Central memory CD8-positive, alpha-beta T cell (primary cell): ENCODE measurements at regions not wholly inside any gene's neighbourhood (a gene's known extent, or its start where the extent isn't known, plus 50 kb on each side); places are given as distances from the start of the nearest gene placed in this dataset.

Source experiments
- ATAC-seq: fragments of 150-1000 bp; cut with Tn5 transposase; replicated peaks from 2 replicates; pipeline ENCODE4 v1.10.0; 2022; ENCODE audit warnings: mild to moderate bottlenecking, moderate FRiP score, moderate number of reproducible peaks; ENCODE audit not compliant: poor library complexity, severe bottlenecking; ENCODE audit errors: extremely low read depth
- DNase-seq, 2 donors: peaks; one replicate each; pipeline ENCODE4 v3.0.0; 2021; ENCODE audit warnings: low spot score in 2 of 2
- H3K27ac Mint-ChIP-seq: one replicate; pipeline ENCODE4 v1.8.0; 2022; ENCODE audit warnings: low read depth, mild to moderate bottlenecking, moderate library complexity, mixed read lengths
- H3K27me3 Mint-ChIP-seq: one replicate; pipeline ENCODE4 v1.8.0; 2022; ENCODE audit warnings: mixed read lengths
- H3K36me3 Mint-ChIP-seq: one replicate; pipeline ENCODE4 v1.8.0; 2022; ENCODE audit warnings: mild to moderate bottlenecking, moderate library complexity, mixed read lengths; ENCODE audit not compliant: insufficient read depth
- H3K4me1 Mint-ChIP-seq: one replicate; pipeline ENCODE4 v1.8.0; 2022; ENCODE audit warnings: mixed read lengths
- H3K4me3 Mint-ChIP-seq: one replicate; pipeline ENCODE4 v1.8.0; 2022; ENCODE audit warnings: mild to moderate bottlenecking, moderate library complexity, mixed read lengths
- H3K9me3 Mint-ChIP-seq: one replicate; pipeline ENCODE4 v1.8.0; 2022; ENCODE audit warnings: mixed read lengths

GRCh38 chr20:2203436-2203835 lies 92.4 kb upstream of the TGM3 start:
- DNase-seq = no peak
- Mint-ChIP-seq H3K27ac (no peak overlapping the region), H3K9me3 (no peaks in the 10 kb centered on the region), H3K4me3 (no peak overlapping the region), H3K36me3 (no peaks in the 10 kb centered on the region), H3K27me3 (peaks cover 43% of the 10 kb centered on the region), H3K4me1 (no peaks in the 10 kb centered on the region)
- ATAC-seq = no peak

GRCh38 chr20:2204021-2204420 lies 91.8 kb upstream of the TGM3 start:
- Mint-ChIP-seq H3K27me3 (peaks cover 43% of the 10 kb centered on the region), H3K9me3 (no peaks in the 10 kb centered on the region), H3K4me3 (no peak overlapping the region), H3K4me1 (no peaks in the 10 kb centered on the region), H3K36me3 (no peaks in the 10 kb centered on the region), H3K27ac (no peak overlapping the region)
- ATAC-seq = no peak
- no peak for DNase-seq

GRCh38 chr20:2206957-2207769 lies 88.6 kb upstream of the TGM3 start:
- H3K27me3 Mint-ChIP-seq = peaks cover 57% of the 10 kb centered on the region
- H3K36me3 Mint-ChIP-seq = no peaks in the 10 kb centered on the region
- DNase-seq = peak in 1 of 2 donors; percentile 11
- no peaks in the 10 kb centered on the region for H3K4me1 Mint-ChIP-seq
- peak overlapping the region; percentile 74 for H3K4me3 Mint-ChIP-seq
- H3K9me3 Mint-ChIP-seq = no peaks in the 10 kb centered on the region
- no peak overlapping the region for H3K27ac Mint-ChIP-seq
- ATAC-seq = peak; percentile 43

- Mint-ChIP-seq H3K27me3 (peaks cover 63% of the 10 kb centered on the region), H3K36me3 (no peaks in the 10 kb centered on the region), H3K27ac (no peak overlapping the region), H3K4me1 (no peaks in the 10 kb centered on the region), H3K9me3 (no peaks in the 10 kb centered on the region), H3K4me3 (peak overlapping the region; percentile 74)
- DNase-seq (no peak), ATAC-seq (no peak)
Observed at GRCh38 chr20:2207770-2208097, 88.1 kb upstream of the TGM3 start.

GRCh38 chr20:2208897-2209296 lies 86.9 kb upstream of the TGM3 start:
- DNase-seq (no peak), ATAC-seq (no peak)
- no peaks in the 10 kb centered on the region for H3K4me1 Mint-ChIP-seq
- peaks cover 74% of the 10 kb centered on the region for H3K27me3 Mint-ChIP-seq
- H3K27ac Mint-ChIP-seq = no peak overlapping the region
- H3K36me3 Mint-ChIP-seq = no peaks in the 10 kb centered on the region
- no peaks in the 10 kb centered on the region for H3K9me3 Mint-ChIP-seq
- H3K4me3 Mint-ChIP-seq = no peak overlapping the region

- DNase-seq (no peak), ATAC-seq (no peak)
- no peaks in the 10 kb centered on the region for H3K9me3 Mint-ChIP-seq
- H3K27me3 Mint-ChIP-seq = peaks cover 72% of the 10 kb centered on the region
- no peak overlapping the region for H3K27ac Mint-ChIP-seq
- H3K36me3 Mint-ChIP-seq = no peaks in the 10 kb centered on the region
- no peaks in the 10 kb centered on the region for H3K4me1 Mint-ChIP-seq
- no peak overlapping the region for H3K4me3 Mint-ChIP-seq
Observed at GRCh38 chr20:2210646-2211552, 84.9 kb upstream of the TGM3 start.

GRCh38 chr20:2212456-2213015 lies 83.3 kb upstream of the TGM3 start:
- Mint-ChIP-seq H3K4me3 (no peak overlapping the region), H3K4me1 (no peaks in the 10 kb centered on the region)
- DNase-seq = no peak

GRCh38 chr20:2213401-2213800 lies 82.4 kb upstream of the TGM3 start:
- no peak for DNase-seq
- no peak overlapping the region for H3K4me3 Mint-ChIP-seq
- H3K36me3 Mint-ChIP-seq = no peaks in the 10 kb centered on the region
- H3K27me3 Mint-ChIP-seq = peaks cover 88% of the 10 kb centered on the region
- no peak for ATAC-seq
- no peaks in the 10 kb centered on the region for H3K4me1 Mint-ChIP-seq
- H3K9me3 Mint-ChIP-seq = no peaks in the 10 kb centered on the region
- H3K27ac Mint-ChIP-seq = no peak overlapping the region

More at GRCh38 chr20:2212456-2213015, 83.3 kb upstream of the TGM3 start:
- H3K27me3 Mint-ChIP-seq = peaks cover 82% of the 10 kb centered on the region
- H3K36me3 Mint-ChIP-seq = no peaks in the 10 kb centered on the region
- H3K9me3 Mint-ChIP-seq = no peaks in the 10 kb centered on the region
- H3K27ac Mint-ChIP-seq = no peak overlapping the region
- ATAC-seq = no peak

- DNase-seq (no peak), ATAC-seq (no peak)
- H3K4me3 Mint-ChIP-seq = no peak overlapping the region
- no peak overlapping the region for H3K27ac Mint-ChIP-seq
- no peaks in the 10 kb centered on the region for H3K36me3 Mint-ChIP-seq
- peaks cover 66% of the 10 kb centered on the region for H3K27me3 Mint-ChIP-seq
- peaks cover 7% of the 10 kb centered on the region for H3K9me3 Mint-ChIP-seq
- no peaks in the 10 kb centered on the region for H3K4me1 Mint-ChIP-seq
Observed at GRCh38 chr20:2217857-2218539, 77.8 kb upstream of the TGM3 start.

- ATAC-seq (no peak), DNase-seq (no peak)
- peaks cover 62% of the 10 kb centered on the region for H3K27me3 Mint-ChIP-seq
- H3K36me3 Mint-ChIP-seq = no peaks in the 10 kb centered on the region
- H3K4me1 Mint-ChIP-seq = no peaks in the 10 kb centered on the region
- peaks cover 7% of the 10 kb centered on the region for H3K9me3 Mint-ChIP-seq
- no peak overlapping the region for H3K27ac Mint-ChIP-seq
- H3K4me3 Mint-ChIP-seq = no peak overlapping the region
Observed at GRCh38 chr20:2219481-2220006, 76.3 kb upstream of the TGM3 start.

- Mint-ChIP-seq H3K27ac (no peak overlapping the region), H3K36me3 (no peaks in the 10 kb centered on the region), H3K4me1 (no peaks in the 10 kb centered on the region), H3K9me3 (peaks cover 7% of the 10 kb centered on the region), H3K27me3 (peaks cover 65% of the 10 kb centered on the region), H3K4me3 (no peak overlapping the region)
- no peak for ATAC-seq
- no peak for DNase-seq
Observed at GRCh38 chr20:2220298-2220697, 75.5 kb upstream of the TGM3 start.

GRCh38 chr20:2221921-2222320 lies 73.9 kb upstream of the TGM3 start:
- no peak overlapping the region for H3K4me3 Mint-ChIP-seq
- ATAC-seq (no peak), DNase-seq (no peak)
- peaks cover 56% of the 10 kb centered on the region for H3K27me3 Mint-ChIP-seq
- no peaks in the 10 kb centered on the region for H3K4me1 Mint-ChIP-seq
- H3K36me3 Mint-ChIP-seq = no peaks in the 10 kb centered on the region
- H3K27ac Mint-ChIP-seq = no peak overlapping the region
- peaks cover 7% of the 10 kb centered on the region for H3K9me3 Mint-ChIP-seq
